ENCODE measurements at regions not wholly inside any gene's neighbourhood (a gene's known extent, or its start where the extent isn't known, plus 50 kb on each side); places are given as distances from the start of the nearest gene placed in this dataset.

- TF ChIP-seq CTCF (conservative IDR thresholded peaks at IDR 0.05 in 1 of 2, IDR thresholded peaks at IDR 0.05 in 1 of 2; ENCODE audit: extremely low read depth in 1 of 2, insufficient read depth in 1 of 2, low read depth in 1 of 2, low read length in 2 of 2) (no peak), EZH2 (IDR thresholded peaks at IDR 0.05; ENCODE audit: borderline replicate concordance, low read length) (no peak)
Measured at GRCh38 chr6:53210811-53211210, 62.2 kb upstream of the GCM1 start.
